ENCODE measurements at regions not wholly inside any gene's neighbourhood (a gene's known extent, or its start where the extent isn't known, plus 50 kb on each side); places are given as distances from the start of the nearest gene placed in this dataset.

DNA sequence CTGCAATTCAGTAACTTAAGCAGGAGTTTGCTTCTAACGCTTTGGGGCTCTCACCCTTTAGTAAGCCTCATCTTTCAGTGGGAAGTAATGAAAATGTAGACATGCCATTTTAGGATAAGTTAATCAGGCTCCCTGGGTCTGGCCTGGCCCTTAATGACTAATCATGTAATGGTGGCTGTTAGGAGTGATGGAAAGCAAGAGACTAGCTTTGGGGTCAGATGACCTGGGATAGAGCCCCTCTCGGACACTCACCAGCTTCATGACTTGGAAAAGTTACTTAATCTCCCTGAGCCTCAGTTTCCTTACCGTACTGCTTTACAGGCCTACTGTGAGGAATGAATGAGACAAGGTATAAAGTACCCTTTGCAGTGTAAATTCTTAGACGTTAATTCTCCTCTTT is 194.4 kb downstream of the LPIN1 start:
- TF ChIP-seq, protein P1, sequence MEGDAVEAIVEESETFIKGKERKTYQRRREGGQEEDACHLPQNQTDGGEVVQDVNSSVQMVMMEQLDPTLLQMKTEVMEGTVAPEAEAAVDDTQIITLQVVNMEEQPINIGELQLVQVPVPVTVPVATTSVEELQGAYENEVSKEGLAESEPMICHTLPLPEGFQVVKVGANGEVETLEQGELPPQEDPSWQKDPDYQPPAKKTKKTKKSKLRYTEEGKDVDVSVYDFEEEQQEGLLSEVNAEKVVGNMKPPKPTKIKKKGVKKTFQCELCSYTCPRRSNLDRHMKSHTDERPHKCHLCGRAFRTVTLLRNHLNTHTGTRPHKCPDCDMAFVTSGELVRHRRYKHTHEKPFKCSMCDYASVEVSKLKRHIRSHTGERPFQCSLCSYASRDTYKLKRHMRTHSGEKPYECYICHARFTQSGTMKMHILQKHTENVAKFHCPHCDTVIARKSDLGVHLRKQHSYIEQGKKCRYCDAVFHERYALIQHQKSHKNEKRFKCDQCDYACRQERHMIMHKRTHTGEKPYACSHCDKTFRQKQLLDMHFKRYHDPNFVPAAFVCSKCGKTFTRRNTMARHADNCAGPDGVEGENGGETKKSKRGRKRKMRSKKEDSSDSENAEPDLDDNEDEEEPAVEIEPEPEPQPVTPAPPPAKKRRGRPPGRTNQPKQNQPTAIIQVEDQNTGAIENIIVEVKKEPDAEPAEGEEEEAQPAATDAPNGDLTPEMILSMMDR (IDR thresholded peaks at IDR 0.05; ENCODE audit: low read depth, low read length): no peak
- no peak for TF ChIP-seq EZH2phosphoT487 (IDR thresholded peaks at IDR 0.05; ENCODE audit: low read depth)
